ENCODE measurements at regions not wholly inside any gene's neighbourhood (a gene's known extent, or its start where the extent isn't known, plus 50 kb on each side); places are given as distances from the start of the nearest gene placed in this dataset.

DNA sequence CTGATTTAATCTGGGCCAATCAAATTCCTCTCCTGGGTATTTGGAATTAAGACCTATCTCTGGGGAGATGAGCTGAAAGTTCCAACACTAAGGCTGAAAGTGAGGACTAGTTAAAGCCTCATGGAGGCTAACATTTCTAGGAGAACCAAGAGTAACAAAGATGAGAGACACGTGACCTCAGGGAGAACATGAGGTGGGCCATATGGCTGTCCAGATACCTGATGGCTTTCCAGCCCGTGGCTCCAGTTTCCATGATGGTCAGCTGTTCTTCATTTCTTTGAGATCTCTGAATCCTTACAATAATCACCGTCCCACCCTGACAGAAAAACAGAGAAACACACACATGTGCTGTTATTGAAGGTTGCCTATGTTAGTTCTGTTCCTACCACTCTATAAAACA lies 66.1 kb downstream of the LEPR start:
- DNase-seq (ENCODE audit: low read depth): no peak

DNA sequence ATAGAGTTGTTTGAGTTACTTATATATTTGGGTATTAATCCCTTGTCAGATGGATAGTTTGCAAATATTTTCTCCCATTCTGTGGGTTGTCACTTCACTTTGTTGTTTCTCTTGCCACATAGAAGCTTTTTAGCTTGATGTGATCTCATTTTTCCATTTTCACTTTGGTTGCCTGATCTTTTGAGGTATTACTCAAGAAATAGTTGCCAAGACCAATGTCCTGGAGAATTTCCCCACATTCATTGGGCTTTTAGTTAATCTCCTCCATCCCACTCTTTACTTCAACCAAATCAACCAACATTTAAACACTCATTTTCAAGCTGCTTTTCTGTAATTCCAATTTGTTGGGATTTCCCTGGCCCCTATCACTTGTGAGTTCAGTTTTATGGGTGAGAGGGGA lies 69.0 kb downstream of the LEPR start:
- no peak for DNase-seq (ENCODE audit: low read depth)

DNA sequence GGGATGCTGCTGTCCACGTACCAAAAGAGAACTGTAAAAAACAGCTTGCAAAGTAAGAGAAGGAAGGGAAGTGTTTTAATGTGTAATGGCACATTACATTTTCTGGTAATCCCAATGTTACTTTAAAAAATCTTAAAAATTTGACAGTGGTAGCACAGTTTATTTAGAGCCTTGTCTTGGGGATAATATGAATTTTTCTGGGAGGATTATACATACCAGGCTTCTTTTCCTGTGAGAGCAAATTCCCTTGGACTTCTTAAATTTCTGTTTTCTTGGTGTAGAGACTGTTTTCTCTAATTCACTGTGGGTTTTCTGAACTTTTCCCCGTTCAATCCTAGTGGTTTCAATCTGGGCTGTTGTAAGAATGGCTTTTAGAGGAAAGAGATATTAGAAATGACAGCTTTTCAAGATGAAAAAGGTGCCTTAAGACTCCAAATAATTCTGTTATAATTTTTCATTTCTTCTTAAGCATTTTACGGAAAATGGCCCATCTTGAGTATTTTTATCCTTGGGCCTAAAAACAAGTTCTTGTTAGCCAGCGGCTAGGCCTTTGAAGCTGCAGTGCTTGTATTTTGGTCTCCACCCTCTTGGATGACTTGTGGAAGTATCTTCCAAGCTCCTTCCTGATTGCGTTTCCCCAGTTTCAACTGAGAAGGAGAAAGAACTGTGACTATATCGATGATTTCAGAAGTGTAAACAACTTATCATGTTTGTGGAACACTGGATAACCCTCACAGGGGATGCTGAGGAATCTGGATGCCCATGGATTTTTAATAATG lies 70.0 kb downstream of the LEPR start:
- no peak for DNase-seq (ENCODE audit: low read depth)

DNA sequence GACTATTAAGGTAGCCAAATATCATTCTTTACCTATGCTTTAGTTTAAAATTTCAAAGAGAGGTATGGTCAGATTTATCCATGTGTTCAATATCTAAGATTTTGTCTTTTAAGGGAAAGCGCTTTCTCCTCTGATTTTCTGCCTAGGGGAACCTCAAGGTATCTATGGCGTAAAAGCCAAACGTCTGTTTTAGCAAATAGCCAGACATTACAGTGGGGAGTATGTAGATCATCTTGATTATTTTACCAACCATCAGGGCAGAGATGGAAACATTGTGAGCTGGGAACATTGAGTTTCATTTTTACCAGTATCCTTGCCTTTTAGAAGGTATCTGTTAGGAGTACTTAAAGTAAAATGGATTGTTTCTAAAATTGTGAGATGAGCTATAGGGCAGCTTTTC lies 71.0 kb downstream of the LEPR start:
- no peak for DNase-seq (ENCODE audit: low read depth)

DNA sequence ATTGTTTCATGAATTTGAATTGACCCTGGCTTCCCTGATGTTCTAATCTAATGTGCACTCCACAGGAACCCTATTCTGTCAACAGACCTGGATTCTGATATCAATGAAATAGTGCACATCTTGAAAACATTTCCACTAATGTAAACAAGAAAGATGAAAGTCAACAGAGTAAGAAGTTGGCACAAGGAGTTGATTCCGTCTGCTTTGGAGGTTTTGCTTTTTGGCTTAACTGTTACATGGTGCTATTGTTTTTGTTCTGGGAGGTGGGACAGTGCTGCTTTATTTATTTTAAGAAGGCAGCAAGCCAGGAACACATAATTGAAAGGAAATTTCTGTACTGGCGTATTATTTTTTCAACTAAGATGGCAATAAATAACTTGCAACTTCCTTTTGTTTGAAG lies 73.3 kb downstream of the LEPR start:
- no peak for DNase-seq (ENCODE audit: low read depth)

DNA sequence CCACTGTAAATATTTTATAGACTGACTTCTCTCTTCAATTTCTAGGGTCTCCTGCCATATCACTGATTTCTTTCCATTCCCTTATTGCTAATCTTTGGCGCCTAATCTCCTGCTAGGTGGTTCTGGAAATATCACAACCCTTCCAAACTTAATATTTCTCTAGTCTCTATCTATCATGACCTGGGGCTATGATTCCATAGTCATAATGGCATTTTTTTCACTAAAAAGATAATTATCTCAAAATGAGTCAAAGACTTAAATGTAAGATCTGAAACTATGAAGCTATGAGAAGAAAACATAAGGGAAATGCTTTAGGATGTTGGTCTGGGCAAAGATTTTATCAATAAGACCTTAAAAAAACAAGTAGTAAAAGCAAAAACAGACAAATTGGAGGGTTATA lies 74.2 kb downstream of the LEPR start:
- DNase-seq (ENCODE audit: low read depth): no peak

DNA sequence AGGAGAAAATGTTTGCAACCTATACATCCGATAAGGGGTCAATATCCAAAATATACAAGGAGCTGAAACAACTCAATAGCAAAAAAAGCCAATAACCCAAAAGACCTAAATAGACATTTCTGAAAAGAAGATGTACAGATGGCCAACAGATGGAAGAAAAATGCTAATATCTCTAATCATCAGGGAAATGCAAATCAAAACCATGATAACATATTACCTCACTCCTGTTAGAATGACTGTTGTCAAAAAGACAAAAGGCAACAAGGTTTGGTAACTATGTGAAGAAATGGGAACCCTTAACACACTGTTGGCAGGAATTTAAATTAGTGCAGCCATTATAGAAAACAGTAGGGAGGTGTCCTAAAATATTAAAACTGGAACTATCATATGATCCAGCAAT lies 74.7 kb downstream of the LEPR start:
- no peak for DNase-seq (ENCODE audit: low read depth)

DNA sequence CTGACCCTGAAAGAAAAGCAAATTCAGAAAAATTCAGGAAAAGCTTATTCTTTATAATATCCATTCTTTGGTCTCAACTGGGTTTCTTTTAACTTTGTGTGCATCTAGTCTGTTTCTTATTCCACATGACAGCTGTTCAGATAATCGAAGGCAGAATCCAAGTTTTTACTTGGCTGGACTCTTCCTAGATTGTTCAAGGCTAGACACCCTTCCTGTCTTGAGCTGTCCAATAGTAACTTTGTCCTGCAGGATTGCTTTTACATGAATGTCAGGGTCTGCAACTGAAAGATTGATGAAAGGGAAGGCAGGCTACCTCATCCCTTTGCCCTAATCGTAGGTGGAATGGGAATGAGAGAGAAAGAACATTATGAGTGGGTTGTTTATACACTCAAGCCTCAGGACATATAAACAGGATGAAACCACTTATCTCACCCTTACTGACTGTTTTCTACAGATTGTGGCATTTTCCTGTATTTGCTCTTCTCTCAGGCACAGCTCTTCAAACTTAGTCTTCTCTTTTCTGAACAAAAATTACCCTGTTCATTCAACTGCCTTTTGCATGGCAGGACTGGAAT lies 76.9 kb downstream of the LEPR start:
- no peak for DNase-seq (ENCODE audit: low read depth)

DNA sequence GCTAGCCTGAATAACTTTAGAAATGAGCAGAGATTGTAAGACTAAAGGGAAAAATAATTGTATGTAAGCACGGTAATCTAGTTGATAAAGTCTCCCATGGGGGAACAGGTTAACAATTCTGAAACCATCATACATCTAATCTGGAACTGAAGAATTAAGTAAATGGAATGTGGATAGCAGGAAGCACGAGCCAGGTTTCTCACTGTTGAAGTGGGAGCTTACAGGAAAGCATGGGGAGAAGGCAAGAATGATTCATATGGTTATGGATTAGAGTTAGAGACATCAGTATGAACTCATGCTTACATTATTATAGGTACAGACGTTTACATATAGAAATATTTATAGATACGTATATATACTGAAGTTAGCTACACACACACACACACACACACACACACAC lies 83.0 kb downstream of the LEPR start:
- no peak for DNase-seq (ENCODE audit: low read depth)

DNA sequence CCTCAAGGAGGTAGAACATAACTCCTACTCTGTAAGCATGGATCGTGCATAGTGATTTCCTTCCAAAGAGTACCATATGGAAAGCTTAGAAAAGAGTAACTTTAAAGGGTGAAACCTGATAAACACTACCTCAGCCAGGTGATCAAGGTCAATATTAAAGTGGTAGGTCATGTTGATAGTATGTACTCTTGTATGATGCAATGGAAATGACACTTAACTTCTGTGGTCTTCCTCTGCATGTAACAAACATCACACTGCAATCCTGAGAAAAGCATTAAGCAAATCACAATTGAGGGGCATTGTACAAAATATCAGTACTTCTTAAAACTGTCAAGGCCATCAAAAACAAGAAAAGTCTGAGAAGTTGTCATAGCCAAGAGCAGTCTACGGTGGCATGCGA lies 83.8 kb downstream of the LEPR start:
- DNase-seq (ENCODE audit: low read depth): no peak

DNA sequence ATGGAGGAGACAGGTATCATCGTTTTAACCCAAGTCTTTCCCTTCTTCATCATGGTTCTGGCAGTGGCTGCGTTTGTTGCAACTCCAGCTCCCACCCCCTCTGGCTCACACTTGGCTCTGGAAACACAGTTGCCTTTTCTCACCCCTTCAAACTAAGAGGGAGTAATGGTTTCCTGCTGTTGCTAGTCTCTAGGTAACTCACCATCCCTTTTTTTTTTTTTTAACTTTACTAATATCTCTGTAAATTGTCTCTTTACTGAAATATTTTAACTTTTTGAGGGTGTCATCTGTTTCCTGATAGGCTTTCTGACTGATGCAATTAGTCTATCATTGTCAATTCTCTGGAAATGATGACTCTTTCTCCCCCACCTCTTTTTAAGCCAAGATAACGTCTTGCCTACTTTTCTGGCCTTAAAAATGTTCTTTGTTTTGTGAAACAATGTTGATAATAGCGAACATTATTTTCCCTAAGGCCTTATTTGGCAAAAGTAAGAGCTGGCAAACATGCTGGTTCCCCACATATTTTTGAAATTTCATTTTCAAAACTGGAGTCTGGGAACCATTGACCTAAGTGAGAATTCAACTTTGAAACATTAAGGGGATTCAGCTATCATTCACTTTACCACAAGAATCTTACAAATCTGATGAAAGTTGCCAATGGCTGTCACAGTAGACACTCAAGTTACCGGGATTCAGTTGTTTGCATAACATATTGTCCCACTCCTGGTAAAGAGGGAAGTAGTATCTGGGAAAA lies 85.3 kb downstream of the LEPR start:
- DNase-seq (ENCODE audit: low read depth): no peak

DNA sequence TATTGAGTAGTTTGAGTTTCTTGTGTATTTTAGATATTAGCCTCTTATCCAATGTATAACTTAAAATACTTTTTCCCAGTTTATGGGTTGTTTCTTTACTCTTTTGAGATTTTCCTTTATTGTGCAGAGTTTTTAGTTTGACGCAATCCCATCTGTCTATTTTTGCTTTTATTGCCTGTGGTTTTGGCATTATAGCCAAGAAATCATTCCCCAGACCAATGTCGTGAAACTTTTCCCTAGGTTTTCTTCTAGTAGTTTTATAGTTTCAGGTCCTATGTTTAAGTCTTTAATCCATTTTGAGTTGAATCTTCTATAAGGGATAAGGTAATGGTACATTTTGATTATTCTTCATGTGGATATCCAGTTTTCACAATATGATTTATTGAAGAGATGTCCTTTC lies 87.6 kb downstream of the LEPR start:
- no peak for DNase-seq (ENCODE audit: low read depth)

DNA sequence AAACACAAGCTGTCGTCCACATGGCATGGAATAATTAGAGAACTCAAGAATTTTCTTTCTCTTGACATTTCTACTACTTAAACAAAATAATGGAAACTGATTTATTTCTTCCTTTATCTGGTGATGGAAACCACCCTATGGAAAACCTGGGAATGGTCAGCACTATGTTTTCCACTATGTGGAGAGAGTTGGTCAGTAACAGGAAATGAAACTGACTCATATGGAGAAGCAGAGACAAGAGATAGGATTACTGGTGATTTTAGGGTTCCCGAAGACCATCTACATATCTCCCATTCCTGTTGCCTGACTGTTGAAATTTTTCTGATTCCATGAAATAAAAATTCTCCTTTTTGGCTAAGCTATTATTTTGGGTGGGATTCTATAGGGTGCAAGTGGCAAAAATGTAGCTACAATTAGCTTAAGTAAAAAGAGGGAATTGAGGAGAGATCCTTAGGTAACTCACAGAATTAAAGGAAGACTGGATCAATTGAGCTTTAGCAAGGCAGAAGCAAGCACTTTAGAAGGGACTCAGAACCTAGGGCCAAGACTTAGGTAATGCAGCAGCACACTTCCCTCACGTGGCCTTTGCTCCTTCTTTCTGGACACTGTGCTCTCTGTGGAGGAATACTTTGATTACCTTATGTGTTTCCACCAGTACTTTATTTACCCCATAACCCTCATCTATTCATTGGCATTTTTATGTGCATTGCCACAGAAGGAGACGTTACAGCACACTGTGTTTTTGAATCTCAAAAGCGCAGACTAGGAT lies 89.6 kb downstream of the LEPR start:
- DNase-seq (ENCODE audit: low read depth): no peak

DNA sequence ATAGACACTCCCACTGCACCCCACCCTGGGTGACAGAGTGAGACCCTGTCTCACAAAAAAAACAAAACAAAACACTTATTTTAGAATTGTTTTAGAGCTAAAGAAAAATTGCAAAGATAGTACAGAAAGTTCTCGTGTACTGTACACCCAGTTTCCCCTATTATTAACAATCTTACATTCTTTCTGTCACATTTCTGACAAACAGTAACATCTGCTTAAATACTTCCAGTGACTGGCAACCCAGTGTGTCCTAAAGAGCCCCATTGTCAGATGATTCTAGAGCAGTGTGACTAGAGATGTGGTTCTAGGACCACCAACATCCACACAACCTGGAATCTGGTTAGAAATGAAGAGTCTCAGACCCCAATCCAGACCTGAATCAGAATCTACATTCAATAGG lies 90.5 kb downstream of the LEPR start:
- no peak for DNase-seq (ENCODE audit: low read depth)

DNA sequence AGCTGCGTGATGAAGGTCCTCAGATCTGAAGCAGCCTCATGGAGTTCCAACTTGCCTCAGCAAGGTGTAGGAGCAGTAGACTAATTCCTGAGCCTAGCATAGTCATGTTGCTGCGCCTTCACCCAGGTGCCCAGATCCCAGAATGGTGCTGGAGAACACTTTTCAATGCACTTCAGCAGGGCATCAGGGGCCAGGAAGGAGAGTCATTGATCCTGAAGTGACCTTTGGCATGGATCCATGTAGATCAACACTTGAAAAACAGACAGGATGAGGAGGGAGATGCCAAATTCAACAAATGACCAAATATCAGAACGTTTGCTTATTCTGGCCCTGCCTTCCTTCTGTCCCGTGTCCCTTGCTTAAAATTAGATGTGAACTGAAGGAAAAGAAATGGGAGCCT lies 91.9 kb downstream of the LEPR start:
- no peak for DNase-seq (ENCODE audit: low read depth)

DNA sequence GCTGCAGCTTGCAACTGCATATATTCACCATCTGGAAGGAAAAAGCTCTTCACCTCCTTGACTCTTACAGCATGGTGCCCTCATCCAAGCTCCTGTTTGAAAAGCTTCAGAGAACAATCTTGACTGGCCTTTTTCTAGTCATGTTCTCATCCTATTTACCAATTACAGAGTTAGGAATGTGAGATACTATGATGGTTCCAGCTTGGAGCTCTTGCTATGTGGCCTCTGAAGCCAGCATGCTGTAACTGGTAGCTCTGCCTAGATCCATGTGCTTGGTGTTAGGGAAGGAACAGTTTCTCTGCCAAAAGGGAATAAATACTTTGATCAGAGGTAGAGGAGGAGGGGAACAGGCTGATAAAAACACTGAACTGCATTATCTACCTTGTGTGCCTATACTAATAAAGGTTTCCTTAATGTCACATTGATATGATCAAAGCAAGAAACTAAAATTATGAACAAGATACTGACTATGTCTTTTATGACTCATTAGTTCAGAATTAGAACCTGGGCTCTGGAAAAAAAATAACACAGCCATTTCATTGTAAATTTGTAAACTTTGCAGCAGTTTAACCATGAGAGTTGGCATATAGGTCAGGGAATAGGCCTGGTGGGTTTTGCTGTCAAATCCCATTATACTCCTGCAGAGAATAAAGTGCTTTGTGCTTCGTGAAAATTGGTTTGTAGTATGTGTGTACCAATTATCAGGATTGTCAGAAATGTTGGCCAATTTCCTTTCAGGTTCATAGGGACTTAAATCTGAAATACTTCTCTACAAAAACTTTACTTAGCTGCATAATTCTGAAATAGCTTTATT lies 92.7 kb downstream of the LEPR start:
- no peak for DNase-seq (ENCODE audit: low read depth)

DNA sequence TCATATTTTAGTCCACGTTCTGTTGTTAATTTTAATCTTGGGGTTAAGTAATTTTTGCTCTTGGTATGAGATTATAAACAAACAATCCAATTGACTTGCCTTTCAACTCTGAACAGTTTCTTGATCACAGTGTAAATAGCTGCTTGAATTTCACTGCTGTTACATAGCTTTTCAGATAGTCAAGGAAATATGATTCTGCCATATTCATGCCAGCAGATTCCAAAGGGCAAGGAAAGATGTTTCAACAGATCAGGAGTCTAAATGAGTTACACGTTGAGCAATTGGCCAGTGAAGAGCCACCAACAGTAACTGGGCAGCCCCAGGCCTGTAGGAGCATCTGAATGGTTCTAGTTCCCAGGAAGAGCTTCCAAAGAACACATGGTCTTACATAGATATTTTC lies 93.6 kb downstream of the LEPR start:
- DNase-seq (ENCODE audit: low read depth): no peak

DNA sequence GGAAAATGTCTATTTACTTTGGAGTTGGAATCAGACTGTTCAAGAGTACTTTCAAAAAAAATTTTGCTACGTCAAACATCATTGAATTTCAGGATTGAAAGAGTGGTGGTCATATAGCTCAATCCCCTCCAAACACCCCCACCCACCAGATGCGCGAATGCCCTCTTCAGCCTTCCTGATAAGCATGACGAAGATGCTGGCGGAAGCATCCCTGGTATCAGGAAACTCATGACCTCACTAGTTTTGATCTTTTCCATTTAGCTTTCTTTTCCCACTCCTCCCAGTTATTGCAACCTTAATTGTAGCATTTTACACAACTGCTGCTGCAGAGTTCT lies 104.4 kb downstream of the LEPR start:
- DNase-seq (ENCODE audit: low read depth): no peak

DNA sequence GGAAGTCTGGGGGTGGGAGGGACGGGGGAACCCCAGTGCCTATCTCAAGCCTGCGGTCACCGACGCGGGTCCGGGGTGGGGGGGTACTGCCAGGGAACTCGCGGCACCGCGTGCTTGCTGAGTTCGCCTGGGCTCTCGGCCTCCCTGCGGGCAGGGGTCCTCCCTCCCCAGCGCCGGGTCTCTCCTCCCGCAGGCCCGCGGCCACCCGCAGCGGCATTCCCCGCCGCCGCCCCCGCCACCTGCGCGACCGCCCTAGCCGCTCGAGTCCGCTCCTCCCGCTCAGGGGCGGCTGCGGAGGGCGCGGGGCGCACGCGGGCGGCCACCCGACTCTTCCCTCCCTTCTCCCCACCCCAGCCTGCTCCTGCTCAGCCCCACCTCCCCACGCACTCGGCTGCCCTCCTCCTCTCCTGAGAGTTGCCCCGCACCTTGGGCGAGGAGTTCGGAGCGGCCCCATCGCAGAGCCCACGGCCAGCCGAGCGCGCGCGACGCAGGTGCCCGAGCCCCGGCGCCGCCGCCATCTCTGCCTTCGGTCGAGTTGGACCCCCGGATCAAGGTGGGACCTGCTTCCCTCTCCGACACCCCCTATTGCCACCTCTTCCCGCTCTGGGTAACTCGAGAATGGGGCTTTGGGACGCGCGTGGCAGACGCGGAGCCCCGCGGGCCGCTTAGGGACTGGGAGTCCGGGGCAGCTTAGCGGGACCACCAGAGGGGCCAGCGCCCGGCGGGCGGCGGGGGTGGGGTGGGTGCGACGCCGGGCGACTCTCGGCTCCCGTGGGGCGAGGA lies 105.0 kb downstream of the LEPR start:
- no peak for DNase-seq (ENCODE audit: low read depth)

DNA sequence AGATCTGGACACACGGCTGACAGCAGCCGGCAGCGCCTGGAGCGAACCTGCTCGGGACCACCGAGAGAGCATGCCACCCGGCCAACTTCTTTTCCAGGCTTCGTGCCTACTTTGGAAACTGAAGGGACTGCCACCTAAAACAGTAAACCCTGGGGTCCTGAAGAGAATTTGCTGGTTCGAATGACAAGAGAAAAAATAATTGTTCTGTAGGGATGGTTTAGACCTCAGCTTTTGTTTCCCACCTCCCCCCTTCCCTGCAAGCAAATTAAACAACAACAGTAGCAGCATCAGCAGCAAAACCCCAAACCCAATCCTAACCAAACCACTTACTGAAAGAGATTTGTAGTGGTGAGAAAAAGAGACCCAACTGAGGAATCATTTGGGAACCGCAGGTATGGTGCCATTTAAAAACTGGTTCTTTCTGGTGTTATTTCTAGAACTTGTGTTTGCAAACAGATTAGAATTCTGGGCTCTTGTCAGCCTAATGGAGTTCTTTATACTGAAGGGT lies 105.6 kb downstream of the LEPR start:
- DNase-seq (ENCODE audit: low read depth): no peak

DNA sequence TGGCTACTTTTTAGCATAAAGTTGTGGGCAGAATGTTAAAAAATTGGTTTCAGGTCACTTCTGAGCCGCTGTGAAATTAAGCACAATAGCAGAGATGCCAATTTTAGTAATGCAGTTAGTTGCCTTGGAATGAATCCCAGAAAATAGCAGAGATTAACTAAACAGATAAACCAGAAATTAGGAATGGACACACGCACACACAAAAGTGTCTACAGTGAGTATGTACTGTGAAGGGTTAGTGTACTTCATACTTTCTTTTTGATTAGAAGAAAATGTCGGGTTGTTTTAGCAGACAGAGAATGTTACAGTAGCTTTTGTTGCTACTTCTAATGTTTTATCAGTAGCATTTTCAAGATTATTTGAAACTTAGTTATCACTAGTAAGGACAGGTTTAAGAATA lies 106.7 kb downstream of the LEPR start:
- no peak for DNase-seq (ENCODE audit: low read depth)
